ENCODE measurements at regions not wholly inside any gene's neighbourhood (a gene's known extent, or its start where the extent isn't known, plus 50 kb on each side); places are given as distances from the start of the nearest gene placed in this dataset.

GRCh38 chr5:109982966-109983534, 293.3 kb downstream of the MAN2A1 start:
- Histone ChIP-seq H4K91ac (ENCODE audit: insufficient read depth, low read depth, low read length) (no peak overlapping the region), H4K8ac (ENCODE audit: low read depth in 2 of 2, low read length in 2 of 2) (no peak overlapping the region), H3K9me1 (ENCODE audit: insufficient read depth, low read length) (no peaks in the 10 kb centered on the region), H3K36me3 (ENCODE audit: control insufficient read depth, insufficient read depth, low read length) (no peaks in the 10 kb centered on the region), H2AK5ac (ENCODE audit: low read depth, low read length) (no peak overlapping the region), H3K18ac (ENCODE audit: low read depth, low read length) (no peak overlapping the region), H2BK15ac (ENCODE audit: low read depth, low read length) (no peak overlapping the region), H4K20me1 (ENCODE audit: insufficient read depth, low read length) (no peaks in the 10 kb centered on the region), H3K27me3 (ENCODE audit: control insufficient read depth, insufficient read depth, low read length) (no peaks in the 10 kb centered on the region), H3K4ac (ENCODE audit: low read depth, low read length) (no peak overlapping the region), H3K9ac (ENCODE audit: low read depth, low read length) (no peak overlapping the region), H3K14ac (replicated peaks; ENCODE audit: low read depth, low read length) (no peak overlapping the region), H2AFZ (replicated peaks; ENCODE audit: low read length, poor library complexity) (no peak overlapping the region), H3K27ac (ENCODE audit: insufficient read depth, low read length) (no peak overlapping the region), H2AK9ac (replicated peaks; ENCODE audit: low read depth, low read length, poor library complexity) (no peak overlapping the region), H4K5ac (ENCODE audit: low read depth, low read length) (no peak overlapping the region), H3K23ac (ENCODE audit: low read depth, low read length) (no peak overlapping the region), H3K4me2 (ENCODE audit: low read depth, low read length) (no peak overlapping the region), H2BK5ac (ENCODE audit: low read depth, low read length, poor library complexity, severe bottlenecking) (no peak overlapping the region), H3K79me1 (ENCODE audit: low read depth in 1 of 2, low read length in 2 of 2) (no peaks in the 10 kb centered on the region), H3K4me1 (ENCODE audit: control insufficient read depth, insufficient read depth, low read length) (no peaks in the 10 kb centered on the region), H3K9me3 (ENCODE audit: control insufficient read depth, insufficient read depth, low read length) (no peaks in the 10 kb centered on the region), H2BK120ac (ENCODE audit: low read depth, low read length) (no peak overlapping the region), H3K56ac (ENCODE audit: extremely low read depth, insufficient read depth, low read length) (no peak overlapping the region), H3K4me3 (ENCODE audit: insufficient read depth, low read depth, low read length) (no peak overlapping the region), H2BK20ac (ENCODE audit: low read depth, low read length) (no peak overlapping the region)
- no peak for DNase-seq
- ChIA-PET POLR2A (ENCODE audit: unreplicated experiment) (no interaction called here), CTCF (no interaction called here)
- dilution Hi-C loops (cut with HindIII; ENCODE audit: low sequenced_read_pairs, unreplicated experiment), result no loop called here
- WGBS, 2 experiments (ENCODE audit: extremely low coverage in 2 of 2, insufficient read length in 1 of 2), result no CpG with 5 or more reads among the region's 3 CpGs
- no peak for ATAC-seq (ENCODE audit: low read depth)
- TF ChIP-seq USF2 (IDR thresholded peaks at IDR 0.05; ENCODE audit: low read depth, low read length) (no peak), FOS (IDR thresholded peaks at IDR 0.05; ENCODE audit: low read depth, low read length) (no peak), CEBPB (IDR thresholded peaks at IDR 0.05; ENCODE audit: low read depth, low read length) (no peak), MAZ (IDR thresholded peaks at IDR 0.05; ENCODE audit: borderline replicate concordance, low read depth, low read length) (no peak), CHD1 (IDR thresholded peaks at IDR 0.05; ENCODE audit: low read depth, low read length) (no peak), BHLHE40 (IDR thresholded peaks at IDR 0.05; ENCODE audit: low read depth, low read length) (no peak), RCOR1 (IDR thresholded peaks at IDR 0.05; ENCODE audit: insufficient replicate concordance, low read length) (no peak), CTCF (conservative IDR thresholded peaks at IDR 0.05; ENCODE audit: low read depth, low read length) (no peak), NFE2L2 (IDR thresholded peaks at IDR 0.05; ENCODE audit: low read depth, low read length) (no peak), ELK1 (IDR thresholded peaks at IDR 0.05; ENCODE audit: borderline replicate concordance, low read depth, low read length) (no peak), SMC3 (IDR thresholded peaks at IDR 0.05; ENCODE audit: low read depth, low read length) (no peak), RAD21 (IDR thresholded peaks at IDR 0.05; ENCODE audit: low read length) (no peak), MAFK (IDR thresholded peaks at IDR 0.05; ENCODE audit: low read depth, low read length) (no peak), MXI1 (IDR thresholded peaks at IDR 0.05; ENCODE audit: borderline replicate concordance, low read depth, low read length) (no peak), POLR2A (IDR thresholded peaks at IDR 0.05; ENCODE audit: low read depth, low read length) (no peak)
- intact Hi-C loops (cut with micrococcal nuclease), result no loop called here
- in situ Hi-C loops (cut with MboI; ENCODE audit: low sequenced_read_pairs), result no loop called here
- BruUV-seq (replicated peaks), result no TSS peak

All from IMR-90 (cell line).